Hematopoietic multipotent progenitor cell treated with erythropoietin and hydrocortisone succinate and interleukin-3 and kit ligand, for 6 days (in vitro differentiated cells): ENCODE measurements at regions not wholly inside any gene's neighbourhood (a gene's known extent, or its start where the extent isn't known, plus 50 kb on each side); places are given as distances from the start of the nearest gene placed in this dataset.
"Not testable (repeated sequence)": the region's sequence is repeated elsewhere in the genome, so short reads cannot be mapped to it uniquely, and the experiment has no call there.

ENCODE experiments used
- DNase-seq: peaks from one replicate; pipeline ENCODE4 v3.0.0-alpha.2; 2015

DNA sequence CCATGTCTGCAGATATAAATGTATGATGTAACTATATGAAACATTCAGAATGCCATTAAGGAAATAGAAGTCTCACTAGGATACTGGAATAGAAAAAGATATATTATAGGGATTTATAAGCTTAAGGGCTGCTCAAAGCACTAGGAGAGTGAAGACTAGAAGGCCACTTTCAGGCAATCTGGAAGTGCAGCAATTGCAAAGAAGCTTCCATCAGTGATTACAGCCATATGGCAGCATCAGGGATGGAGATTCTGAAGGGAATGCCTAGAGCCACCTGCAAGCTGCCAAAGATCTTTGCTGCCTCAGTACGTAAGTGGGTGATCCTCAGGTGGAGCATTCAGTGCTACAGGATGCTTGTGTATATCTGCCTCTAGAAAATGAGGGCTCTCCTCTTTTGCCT, 796.2 kb upstream of the EPHA7 start:
- DNase-seq: no peak

DNA sequence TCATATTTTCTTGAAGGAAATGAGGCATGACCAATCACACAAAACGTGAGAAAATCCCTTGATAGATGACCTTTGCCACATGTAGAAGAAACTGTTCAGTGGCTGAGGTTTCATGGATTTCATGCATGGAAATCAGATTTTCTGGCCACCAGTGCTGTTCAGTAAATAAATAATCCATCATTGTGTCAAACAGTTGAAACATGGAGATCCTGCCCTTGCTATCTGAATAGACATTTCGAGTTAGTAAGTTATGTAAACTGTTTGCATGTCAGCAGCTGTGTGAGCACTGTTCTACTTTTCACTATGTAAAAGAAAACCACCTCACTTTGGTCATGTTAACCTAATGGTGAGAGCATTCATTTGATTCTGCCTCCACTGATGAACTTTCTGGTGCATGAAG, 793.9 kb upstream of the EPHA7 start:
- no peak for DNase-seq

DNA sequence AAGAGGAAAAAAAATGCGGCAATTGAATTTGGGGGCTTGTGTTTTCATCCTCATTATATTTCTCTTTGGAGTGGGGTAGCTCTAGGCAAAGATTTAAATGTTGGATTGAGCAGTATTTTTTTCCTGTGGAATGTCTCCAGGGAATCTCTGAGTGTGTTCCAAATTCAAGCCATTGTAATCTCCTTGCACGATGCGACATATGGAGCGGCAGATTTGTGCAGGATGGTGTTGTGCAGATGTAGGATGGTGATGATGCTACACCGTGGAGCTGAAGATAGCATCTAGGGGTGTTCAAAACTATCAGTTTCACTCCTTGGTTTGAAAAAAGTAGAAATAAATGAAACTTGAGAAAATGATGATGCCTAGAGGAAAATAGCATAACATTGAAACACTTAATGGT, 777.5 kb upstream of the EPHA7 start:
- no peak for DNase-seq

DNA sequence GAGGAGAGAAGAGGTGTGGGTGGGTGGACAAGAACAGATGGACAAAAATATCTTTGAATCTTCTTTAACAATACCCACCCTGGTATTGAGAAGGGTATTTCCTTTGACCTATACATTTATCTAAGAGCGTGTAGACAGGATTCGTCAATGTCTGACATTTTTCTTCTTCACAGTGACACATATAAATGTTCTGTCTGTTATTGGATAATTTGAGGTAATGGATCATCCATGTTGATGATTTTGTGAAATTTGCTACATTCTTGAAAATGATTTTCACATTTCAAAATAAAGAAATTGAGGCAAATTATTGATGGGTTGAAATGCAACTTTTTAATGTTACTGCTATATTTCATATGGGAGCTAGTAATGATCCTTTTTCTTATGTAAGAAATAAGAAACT, 770.7 kb upstream of the EPHA7 start:
- DNase-seq: no peak

DNA sequence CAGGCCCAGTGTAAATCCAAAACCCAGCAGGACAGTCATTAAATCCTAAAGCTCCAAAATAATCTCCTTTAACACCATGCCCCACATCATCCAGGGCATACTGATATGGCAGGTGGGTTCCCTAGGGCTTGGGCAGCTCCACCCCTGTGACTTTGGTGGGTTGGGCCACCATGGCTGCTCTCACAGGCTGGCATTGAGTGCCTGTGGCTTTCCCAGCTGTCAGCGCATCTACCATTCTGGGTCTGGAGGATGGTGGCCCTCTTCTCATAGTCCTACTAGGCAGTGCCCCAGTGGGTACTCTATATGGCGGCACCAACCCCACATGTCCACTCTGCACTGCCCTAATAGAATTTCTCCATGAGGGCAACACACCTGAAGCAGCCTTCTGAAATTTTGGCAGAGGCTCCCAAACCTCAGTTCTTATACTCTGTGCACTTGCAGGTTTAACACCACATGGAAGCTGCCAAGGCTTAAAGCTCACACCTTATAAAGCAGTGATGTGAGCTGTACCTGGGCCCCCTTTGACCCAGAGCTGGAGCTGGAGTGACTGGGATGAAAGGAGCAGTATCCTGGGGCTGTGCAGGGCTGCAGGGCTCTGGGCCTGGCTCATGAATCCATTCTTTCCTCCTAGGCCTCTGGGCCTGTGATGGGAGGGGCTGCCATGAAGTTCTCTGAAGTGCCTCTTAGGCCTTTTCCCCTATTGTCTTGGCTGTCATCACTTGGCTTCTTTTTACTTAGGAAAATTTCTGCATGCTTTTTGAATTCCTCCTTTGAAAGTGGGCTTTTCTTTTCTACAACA, 765.5 kb upstream of the EPHA7 start:
- no peak for DNase-seq

DNA sequence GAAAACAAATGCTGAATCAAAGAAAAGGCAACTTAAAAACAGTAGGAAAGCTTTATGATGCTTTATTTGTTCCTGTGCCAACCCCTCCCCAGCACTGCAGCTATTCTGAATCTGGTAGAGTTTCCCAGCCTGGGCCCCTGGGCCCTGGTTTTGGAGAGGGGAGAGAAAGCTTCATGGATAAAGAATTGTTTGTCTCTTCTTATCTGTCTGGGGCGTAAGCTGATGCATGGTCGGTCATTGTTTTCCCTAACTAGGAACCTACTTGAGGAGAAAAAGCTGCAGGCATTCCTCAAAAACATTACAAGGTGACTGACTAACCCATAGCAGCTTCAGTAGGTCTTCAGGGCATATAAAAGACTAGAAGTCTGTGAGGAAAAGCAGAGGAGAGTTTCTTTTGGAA, 758.1 kb upstream of the EPHA7 start:
- no peak for DNase-seq

DNA sequence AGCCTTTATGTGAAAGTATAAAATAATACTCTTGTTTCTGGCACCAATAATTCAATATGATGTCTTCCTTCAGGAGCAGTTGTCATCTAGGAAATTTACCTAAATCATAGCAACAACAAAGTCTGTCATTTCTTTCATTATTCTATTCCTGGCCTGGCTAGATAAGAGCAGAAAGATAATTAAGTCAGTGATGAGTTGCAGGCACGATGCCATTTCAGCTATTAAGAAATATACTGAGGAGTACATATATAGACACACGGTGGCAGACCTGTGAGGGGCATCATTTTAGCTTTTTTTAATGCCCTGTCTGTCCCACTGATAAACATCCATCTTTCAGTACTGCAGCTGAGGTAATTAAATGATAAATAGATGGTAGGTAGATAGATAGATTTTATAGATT, 756.1 kb upstream of the EPHA7 start:
- no peak for DNase-seq

DNA sequence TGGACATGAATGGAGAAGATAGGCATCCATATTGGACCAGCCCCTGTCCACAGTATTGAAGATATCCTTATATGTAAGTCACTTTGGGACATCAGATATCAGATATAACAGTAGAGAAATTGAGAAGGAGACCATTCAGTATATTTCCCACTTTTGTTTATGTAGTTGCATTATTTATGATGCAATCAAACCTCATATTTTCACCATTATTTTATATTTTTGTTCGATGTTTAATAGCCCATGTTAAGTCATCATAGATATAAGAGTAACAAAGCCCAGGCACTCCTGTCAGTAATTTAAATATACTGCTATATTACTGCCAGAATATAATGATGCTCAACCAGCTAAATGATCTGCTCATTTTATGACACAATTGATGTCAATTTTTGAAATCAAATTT, 744.5 kb upstream of the EPHA7 start:
- DNase-seq: no peak

DNA sequence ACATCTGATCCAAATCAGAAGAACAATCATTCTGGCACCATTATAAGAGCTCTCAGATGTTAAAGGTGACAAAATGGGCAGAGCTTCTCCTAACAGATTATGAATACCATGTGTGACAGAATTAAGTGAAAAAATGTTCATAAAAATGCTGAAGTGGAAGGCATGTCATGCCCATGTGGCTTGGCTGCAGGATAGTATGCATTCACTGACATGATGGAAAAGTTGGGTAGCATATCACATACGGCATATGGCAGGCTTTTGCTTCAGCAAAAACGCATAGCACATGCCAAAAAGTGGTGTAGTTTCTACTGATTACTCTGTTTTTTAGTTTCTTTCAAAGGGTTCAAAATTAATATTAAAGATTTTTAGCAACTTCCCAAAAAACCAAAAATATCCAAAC, 731.5 kb upstream of the EPHA7 start:
- no peak for DNase-seq

DNA sequence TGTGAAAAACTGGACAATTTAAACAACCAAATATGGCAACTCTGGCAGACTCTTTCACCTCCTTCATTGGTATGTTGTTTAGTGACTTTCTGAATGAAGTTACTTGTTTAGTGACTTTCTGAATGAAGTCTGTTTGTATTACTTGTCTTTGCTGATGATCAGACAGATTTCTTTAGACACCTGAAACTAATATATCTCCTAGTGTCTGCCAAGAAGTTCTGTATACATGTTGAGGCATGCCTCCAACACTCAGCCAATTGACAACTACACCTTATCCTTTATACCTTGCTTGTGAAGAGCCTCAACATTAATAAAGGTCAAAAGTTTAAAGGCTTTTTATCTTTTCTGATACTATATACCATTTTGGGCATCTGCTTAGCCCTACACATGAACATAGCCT, 725.4 kb upstream of the EPHA7 start:
- DNase-seq: no peak

DNA sequence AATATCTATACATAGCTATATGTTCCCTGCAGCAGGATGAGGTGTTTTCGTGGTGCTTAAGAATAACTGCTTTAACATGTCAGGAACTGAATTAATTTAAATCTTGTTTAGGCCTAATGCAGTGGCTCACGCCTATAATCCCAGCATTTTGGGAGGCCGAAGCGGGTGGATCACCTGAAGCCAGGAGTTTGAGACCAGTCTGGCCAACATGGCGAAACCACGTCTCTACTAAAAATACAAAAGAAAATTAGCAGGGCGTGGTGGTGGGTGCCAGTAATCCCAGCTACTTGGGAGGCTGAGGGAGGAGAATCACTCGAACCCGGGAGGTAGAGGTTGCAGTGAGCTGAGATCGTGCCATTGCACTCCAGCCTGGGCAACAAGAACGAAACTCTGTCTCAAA, 717.8 kb upstream of the EPHA7 start:
- not testable (repeated sequence) for DNase-seq

DNA sequence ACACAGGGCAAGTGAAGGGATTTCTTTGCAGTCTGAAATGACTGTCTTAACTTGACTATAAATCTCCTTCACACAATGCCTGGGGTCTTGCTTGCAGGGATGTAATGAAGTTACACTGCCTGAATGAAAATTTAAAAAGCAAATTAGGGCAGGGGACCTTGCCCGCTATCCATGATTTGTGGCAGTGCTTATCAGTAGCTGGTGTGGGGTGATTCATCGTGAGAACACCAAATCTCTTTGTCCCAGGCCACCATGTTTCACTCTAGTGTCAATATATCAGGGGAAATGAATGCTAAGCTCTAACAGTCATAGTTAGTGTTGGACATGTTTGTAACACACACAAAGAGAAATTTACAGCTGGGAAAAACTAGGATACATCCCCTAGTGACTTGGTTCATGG, 713.7 kb upstream of the EPHA7 start:
- no peak for DNase-seq

DNA sequence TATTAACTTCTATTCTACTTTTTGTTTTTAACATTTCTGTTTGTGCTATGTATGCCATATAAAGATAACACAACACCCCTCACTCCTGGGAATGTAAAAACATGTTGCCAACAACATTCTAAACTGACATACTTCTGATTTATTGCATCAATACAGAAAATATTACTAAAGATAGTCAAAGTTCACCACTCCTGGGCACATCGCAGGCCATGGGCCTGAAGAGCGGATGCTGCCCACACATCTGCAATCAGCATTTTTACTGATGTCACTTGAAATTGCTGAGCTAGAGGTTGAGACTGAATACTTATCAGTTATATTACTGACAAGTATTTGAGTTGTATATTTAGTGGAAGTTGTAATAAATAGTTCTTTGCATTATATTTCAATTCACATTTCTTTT, 711.9 kb upstream of the EPHA7 start:
- DNase-seq: no peak

DNA sequence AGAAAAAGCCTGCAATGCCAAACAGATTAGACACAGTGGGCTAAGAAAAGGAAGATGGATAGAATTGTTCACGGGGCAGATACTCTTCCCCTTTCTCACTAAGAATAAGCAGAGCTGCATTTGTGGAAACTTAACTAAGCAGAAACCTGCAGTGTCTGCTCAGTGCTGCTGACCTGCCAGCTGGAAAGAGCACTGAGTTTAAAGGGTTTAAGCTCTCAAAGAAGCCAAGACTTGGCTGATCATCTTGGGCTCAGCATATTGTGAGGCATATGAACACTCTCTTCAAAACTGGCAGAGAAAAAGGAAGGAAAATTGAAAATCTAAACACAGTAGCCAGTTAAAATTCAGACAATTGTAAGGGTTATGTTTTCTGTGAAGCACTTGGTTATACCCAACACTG, 711.1 kb upstream of the EPHA7 start:
- DNase-seq: no peak

DNA sequence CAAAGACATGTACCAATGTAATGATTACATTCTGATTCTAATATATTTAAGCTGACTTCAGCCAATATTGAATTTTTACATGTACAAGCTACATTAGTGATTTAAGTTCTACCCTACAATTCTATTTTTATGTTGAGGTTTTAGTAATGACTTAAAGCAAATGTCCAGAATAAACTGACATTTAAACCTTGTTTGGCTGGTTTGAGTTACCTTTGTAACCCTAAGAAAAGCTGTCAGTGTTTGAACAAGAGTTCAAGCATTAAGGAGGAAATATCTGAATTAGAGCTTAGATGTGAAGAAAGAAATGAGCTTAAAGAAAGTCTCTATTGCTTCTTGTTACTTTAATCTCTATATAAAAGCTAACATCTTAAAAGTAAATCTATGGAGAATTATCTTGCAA, 710.6 kb upstream of the EPHA7 start:
- no peak for DNase-seq

DNA sequence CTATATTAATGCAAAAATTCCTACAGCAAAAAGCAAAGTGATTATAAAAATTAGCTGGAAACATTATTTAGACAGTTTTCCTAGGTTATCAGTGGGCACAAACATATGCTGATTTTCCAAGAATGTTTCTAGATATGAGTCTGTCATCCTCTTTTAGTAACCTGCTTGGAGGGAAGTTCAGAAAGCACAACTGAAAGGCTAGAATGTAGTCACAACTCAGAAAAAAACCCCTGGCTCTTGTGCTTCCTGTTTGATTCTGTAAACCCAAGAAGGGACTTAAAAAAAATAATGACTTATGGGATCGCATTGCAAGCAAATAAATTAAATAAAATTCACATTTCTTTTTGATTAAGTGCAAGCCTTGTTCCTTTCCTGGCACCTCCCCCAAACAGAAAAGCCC, 708.4 kb upstream of the EPHA7 start:
- no peak for DNase-seq

DNA sequence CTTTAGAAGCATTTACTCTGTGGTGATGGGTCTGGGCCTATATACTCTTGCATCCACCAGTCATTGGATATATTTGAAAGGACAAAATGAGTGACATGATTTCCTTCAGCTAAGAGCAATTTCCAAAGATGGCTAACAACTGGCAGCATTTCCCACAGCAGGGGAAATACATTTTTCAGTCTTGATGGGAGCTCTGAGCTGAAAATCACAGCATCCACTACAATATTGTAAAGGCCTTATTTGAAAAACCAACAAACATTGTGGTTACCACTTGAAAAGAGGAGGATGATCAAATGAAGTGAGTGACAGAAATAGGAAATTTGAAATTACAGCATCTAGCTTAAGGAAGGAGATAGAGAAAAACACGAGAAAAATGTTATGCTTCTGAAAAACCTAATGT, 705.0 kb upstream of the EPHA7 start:
- no peak for DNase-seq

DNA sequence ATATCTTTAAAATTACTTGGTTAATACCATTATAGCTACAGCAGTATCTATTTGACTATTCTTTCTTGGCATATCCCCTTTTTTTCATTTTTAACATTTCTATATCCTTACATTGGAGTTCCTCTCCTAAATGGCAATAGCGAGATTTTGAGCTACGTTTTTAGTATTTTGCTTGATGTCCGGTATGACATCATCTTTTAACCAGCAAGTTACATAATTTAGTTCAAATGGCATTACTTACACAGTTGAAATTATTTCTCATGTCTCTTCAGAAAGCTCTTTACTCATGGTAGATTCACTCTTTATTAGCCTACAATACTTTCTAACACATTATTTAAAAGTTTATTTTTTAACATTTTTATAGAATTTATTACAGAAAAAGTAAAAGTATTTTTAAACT, 701.7 kb upstream of the EPHA7 start:
- no peak for DNase-seq

DNA sequence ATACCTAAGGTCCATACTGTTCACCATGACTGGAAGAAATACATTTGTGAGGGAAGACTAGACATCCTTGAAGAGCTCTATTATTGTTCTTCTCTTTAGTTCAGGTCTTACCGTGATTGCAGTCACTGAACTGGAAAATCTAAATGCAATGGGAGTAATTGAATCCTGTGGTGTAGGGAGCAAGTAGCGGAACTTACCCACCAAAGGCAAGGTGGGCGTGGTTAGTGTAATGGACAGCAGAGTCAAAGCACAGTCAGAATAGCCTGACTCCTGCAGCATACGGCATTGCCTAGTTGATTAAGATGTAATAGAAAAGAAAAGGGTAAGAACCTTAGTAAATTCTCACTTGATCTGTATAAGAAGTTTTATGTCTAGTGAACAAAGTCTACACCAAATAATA, 679.7 kb upstream of the EPHA7 start:
- no peak for DNase-seq

DNA sequence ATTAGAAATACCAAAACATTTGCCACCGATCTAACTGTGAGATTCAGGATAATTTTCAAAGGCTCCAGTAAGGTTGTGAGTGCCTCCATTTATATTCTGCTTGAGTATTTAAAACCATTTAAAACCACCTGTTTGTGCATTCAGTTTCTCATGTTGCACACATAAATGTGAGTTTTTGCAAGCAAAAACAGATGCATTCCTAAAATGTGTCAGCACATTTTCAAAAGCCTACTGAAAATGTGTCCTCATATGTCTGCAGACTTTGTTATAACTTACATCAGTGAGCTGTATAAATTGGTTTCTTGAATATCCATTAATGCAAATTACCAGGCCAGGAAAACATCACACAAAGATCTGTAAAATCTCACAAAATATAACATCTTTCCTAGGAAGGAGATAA, 676.6 kb upstream of the EPHA7 start:
- DNase-seq: no peak

DNA sequence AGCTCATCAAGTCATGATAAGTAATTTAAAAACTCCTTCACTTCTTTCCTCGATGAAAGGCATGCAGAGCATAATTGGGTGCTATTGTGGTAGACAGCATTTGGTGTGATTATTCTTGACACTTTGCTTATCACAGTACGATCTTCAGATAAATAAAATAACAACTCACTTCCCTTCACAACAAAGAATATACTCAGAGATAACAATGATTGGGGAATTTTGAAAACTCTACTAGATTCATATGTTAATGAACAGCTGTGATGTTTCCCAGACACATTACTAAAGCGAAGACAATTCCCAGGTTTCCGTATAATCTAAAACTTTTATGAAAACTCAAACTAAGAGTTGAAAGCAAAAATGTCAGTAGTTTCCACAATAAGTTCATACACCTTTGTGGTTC, 670.6 kb upstream of the EPHA7 start:
- DNase-seq: no peak

DNA sequence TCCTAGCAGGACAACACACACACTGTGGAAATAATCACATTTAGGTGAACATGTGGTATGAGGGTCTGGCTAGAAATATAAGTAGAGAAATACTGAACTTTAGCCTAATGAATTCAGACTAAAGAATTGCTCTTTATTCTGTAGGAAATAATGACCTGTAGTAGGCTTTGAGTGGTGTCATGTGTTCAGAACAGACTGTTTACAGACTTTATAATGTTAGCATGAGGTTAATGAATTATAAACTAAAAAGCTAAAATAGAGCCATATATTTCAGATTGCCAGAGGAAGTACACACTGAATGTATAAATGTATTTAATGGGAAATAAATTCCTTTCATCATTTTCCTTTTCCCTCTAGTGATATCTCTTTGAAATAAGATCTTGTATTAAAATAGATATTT, 669.5 kb upstream of the EPHA7 start:
- DNase-seq: no peak

DNA sequence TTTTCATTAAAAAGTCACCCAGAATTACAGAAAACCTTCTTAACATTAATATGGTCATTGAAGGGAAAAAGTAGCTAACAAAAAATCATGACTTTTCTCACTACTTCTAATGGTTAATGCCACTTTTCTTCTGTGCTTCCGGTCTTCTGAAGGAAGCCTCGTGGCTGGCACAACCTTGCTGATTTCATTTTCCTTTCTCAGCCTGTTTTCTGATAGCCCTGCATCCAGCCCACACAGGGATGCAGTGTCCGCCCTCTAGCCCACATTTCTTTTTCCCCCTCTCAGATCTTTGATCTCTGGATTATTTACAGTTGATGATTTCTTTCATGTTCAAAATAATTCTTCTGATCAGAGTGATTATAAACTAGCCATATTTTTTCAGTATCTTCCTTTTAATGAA, 655.4 kb upstream of the EPHA7 start:
- DNase-seq: no peak

DNA sequence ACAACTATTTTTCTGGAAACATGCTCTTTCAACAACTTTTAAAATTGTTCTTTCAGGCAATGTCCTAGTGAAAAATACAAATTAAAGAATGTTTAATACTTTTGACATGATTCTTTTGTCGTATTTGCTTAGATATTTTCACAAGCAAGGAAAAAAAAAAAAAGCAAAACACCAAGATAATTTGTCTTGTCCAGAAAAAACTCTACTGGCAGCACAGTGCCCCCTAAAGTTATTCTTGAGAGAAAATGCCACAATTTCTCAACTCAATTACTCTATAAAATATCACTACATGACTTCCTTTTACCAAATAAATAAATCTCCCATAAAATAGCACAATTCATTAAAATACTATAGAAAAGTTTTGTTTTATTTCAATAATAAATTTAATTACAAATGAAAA, 652.5 kb upstream of the EPHA7 start:
- DNase-seq: peak; percentile 5

DNA sequence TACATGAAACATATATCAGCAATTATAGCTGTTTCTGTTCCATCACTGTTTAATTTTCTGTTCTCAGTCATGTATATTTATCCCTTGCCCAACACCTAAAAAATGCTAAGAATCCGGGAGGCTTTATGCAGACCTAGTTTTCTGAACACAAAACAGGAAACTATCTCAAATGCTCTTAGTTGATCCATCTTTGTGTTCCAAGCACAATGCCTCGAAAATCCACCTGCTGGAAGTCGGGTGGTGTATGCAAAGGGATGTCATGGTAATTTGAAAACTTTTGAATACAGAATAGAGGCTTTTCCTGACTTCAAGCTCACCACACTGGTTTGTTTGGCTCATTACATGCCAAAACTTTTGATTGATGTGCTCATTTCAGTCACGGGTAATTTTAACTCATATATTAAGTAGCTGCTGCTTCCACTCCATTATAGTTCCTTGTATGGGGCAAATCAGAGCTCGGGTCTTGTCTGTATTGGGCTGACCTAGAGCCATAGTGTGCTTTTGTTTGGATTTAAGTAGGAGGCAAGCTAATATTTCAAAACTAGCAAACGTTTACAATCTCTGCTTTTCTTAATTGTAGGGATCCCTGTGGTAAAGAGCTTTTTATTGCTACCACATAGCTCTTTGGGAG, 646.5 kb upstream of the EPHA7 start:
- no peak for DNase-seq
